ENCODE measurements at regions not wholly inside any gene's neighbourhood (a gene's known extent, or its start where the extent isn't known, plus 50 kb on each side); places are given as distances from the start of the nearest gene placed in this dataset.
A peak's percentile ranks its signal among the peaks of the same experiment; 100 is the strongest.
"Not testable (repeated sequence)": the region's sequence is repeated elsewhere in the genome, so short reads cannot be mapped to it uniquely, and the experiment has no call there.

DNA sequence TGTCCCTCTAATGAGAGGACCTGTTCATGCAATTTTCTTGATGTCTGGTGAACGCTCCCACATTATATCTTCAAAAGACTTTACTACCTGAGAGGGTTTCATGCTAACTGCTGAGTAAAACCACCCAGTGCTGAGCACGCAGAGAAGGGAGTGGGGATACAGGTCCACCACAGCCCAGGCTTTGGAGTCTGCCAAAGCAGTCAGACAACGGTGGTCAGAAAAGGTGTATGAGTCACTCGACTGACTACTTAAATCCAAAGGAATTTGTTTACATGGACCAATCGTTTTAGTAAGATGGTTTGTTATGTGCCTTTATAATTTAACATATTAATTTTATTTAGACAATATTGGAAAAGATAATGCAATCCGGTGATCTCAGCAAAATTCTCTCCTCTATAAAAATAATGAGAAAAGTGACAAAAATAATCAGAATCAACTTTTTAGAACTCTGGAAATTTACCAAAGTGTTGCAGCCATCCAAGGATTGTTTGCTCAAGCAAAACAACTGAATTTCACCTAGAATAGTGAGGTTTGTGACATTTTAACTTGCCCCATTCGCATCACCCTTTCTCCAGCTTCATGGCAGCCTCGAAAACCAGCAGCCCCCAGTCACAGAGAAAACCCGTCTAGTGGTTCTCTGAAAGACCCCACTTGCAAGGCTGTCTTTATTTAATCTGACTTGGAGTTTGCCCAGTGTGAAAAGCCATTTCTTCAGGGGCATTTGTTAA is 52.1 kb upstream of the PLGLB2 start:
- H3K27me3 ChIP-seq; H3K36me3 ChIP-seq (replicated peaks in 1 of 2); H3K4me3 ChIP-seq; intact Hi-C loops (cut with DNase I); H3K4me1 ChIP-seq (replicated peaks in 1 of 2); H3K27ac ChIP-seq; H3K9me3 ChIP-seq (replicated peaks in 1 of 3): not testable (repeated sequence)
- peak in 1 of 7 donors; percentile 21 for DNase-seq
- WGBS, 4 donors, result 83 to 90% (median 89%) methylated on average over 8 to 9 of the region's 9 CpGs

MicroRNAs encoded in the stretch of these regions (microRNA counts, 767-probe panel; counts per million panel counts)
- microRNA hsa-miR-4435, result 0 counts per million in 2 donors

Small RNA genes in the stretch of these regions (microRNA-seq; reads per million reads assigned to microRNA genes)
- gene MIR4771-1, result 0 reads per million in 3 donors

Small RNA genes in the stretch of these regions (small RNA-seq; reads per million reads assigned to genes)
- gene MIR4771-1, result 0 reads per million in 2 donors
